22Rv1 (cell line): ENCODE measurements at regions not wholly inside any gene's neighbourhood (a gene's known extent, or its start where the extent isn't known, plus 50 kb on each side); places are given as distances from the start of the nearest gene placed in this dataset.

Experiments
- ZFX ChIP-seq: fragments of 450-650 bp; IDR thresholded peaks from 2 replicates; pipeline ENCODE4 v1.6.1; 2017; ENCODE audit warnings: antibody characterized with exemption, borderline replicate concordance
- TF ChIP-seq, protein P1 (sequence below): fragments of 450-650 bp; IDR thresholded peaks from 2 replicates; pipeline ENCODE4 v1.5.1; 2017; ENCODE audit warnings: mild to moderate bottlenecking

DNA sequence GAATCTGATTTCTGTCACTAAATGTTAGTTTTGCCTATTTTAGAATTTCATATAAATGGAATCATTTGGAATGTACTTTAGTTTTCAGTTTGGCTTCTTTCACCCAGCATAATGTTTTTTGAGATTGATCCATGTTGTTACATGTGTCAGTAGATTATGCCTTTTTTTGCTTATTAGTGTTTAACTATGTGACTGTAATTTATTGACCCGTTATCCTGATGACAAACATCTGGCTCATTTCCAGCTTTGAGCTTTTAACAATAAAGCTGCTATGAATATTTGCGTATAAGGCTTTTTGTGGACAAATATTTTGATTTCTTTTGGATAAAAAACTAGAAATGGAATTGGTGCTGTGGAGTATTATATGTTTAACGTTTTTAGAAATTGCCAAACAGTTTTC is 254.5 kb upstream of the CFAP20DC start:
- TF ChIP-seq, protein P1, sequence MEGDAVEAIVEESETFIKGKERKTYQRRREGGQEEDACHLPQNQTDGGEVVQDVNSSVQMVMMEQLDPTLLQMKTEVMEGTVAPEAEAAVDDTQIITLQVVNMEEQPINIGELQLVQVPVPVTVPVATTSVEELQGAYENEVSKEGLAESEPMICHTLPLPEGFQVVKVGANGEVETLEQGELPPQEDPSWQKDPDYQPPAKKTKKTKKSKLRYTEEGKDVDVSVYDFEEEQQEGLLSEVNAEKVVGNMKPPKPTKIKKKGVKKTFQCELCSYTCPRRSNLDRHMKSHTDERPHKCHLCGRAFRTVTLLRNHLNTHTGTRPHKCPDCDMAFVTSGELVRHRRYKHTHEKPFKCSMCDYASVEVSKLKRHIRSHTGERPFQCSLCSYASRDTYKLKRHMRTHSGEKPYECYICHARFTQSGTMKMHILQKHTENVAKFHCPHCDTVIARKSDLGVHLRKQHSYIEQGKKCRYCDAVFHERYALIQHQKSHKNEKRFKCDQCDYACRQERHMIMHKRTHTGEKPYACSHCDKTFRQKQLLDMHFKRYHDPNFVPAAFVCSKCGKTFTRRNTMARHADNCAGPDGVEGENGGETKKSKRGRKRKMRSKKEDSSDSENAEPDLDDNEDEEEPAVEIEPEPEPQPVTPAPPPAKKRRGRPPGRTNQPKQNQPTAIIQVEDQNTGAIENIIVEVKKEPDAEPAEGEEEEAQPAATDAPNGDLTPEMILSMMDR = no peak
- no peak for TF ChIP-seq ZFX
